ENCODE measurements at regions not wholly inside any gene's neighbourhood (a gene's known extent, or its start where the extent isn't known, plus 50 kb on each side); places are given as distances from the start of the nearest gene placed in this dataset.

DNA sequence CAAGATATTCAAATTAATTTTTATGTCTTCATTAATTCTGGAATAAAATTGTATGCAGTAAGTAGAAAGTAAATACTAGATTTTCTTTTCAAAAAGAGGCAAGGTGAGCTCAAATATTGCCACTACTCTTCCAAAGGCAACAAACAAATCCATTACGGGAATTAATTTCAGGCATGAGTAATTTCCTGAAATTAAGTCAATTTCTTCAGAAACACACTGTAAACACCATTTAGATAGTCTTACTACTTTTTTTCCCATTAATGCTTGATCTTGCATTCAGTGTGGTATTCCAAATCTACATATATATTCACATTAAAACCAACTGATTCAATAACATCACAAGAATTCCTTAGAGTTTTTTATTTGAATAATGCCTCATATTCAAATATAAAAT lies 1274.0 kb upstream of the CRIM1 start:
- in situ Hi-C loops (cut with HindIII; ENCODE audit: low pct_ligation_motif_present, low pct_unique_long_range_greater_than_20kb, low sequenced_read_pairs), result no loop called here
- no peak for DNase-seq

DNA sequence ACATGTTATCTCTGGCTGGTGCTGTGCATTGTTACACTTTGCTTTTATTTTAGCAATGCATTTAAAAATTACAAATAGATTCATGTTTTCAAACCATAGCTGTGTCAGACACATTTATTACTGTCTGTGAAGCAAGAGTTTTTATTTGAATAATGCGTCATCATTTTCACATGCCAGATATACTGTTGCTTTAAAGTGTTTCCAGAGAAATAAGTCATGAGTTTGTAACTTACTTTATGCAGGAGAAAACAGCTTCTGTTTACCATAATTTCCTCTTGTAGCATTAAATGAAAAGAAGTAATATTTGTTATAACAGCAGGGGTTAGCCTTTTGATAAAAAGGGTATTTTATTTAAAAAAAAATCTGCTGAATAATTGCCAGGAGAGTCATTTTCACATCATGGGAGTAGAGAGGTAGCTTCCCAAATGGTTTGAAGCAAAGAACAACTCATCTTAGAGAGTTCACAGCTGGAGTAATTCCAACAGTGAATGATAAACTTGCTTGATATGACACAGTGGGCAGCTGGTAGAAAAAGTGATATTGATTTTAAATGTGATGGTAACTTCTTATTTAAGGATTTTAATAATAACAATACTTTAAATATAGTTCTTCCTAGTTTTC lies 1274.5 kb upstream of the CRIM1 start:
- in situ Hi-C loops (cut with HindIII; ENCODE audit: low pct_ligation_motif_present, low pct_unique_long_range_greater_than_20kb, low sequenced_read_pairs), result no loop called here
- no peak for DNase-seq

DNA sequence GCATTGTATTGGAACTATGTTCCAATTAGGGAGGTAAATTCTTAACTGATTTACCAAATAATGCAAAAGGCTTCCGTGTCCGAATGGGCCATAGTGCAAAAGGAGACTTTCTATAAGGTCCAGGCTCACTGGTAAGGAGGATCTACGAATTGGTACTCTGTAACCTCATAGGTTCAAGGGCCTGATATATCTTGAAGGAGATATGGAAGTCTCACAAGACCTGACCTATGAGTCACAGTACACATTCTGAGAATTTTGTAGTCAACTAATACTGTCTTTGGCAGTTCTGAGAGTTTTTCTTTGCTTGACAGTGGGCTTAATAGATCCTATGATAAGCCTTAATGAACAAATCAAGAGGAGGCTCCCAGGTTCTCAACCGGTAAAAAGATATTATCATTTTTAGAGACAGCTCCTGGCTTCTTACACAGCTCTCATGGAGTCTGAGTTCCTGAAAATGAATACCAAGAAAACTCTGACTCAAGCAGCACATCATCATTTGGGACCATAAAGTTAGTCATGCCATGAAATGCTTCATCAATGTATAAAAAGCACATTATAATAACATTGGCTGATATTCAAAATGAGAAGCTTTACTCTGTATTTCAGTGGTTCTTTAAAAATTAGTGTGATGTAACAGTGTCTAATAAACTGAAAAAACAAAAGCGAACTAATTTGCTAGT lies 1275.2 kb upstream of the CRIM1 start:
- peak; percentile 13 for DNase-seq
- in situ Hi-C loops (cut with HindIII; ENCODE audit: low pct_ligation_motif_present, low pct_unique_long_range_greater_than_20kb, low sequenced_read_pairs), result no loop called here

DNA sequence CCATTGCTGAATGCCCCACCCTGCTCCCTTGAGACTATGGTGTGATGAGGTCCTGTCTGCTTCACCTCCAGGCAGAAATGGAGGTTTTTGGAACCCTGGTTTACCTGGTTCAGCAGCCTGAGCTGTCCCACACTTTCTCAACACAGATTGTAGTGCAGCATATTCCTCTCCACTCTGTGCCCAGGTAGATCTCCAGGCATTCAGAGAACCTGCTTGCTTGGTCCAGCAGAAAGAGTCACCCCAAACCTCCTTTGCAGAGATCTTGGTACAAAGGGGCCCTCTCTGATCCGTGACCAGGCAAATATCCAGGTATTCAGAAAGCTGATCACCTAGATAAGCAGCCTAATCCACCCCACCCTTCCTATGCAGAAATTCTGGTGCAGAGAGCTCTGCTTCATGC lies 1288.2 kb upstream of the CRIM1 start:
- in situ Hi-C loops (cut with HindIII; ENCODE audit: low pct_ligation_motif_present, low pct_unique_long_range_greater_than_20kb, low sequenced_read_pairs), result no loop called here
- DNase-seq, result no peak

DNA sequence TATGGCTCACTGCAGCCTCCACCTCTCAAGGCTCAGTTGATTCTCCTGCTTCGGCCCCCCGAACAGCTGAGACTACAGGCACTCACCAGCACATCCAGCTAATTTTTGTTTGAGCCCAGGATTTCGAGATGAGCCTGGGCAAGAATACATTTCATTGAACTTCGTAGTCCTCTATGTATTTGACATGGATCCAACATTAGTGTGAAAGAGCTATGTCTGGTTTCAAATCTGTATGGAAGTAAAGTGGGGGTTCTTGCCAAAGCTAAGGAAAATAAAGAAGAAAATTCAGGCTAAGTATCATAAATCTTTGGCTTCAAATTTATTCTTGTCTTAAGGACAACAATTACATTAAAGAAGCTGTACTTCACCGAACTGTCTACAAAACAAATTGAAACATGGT lies 1291.7 kb upstream of the CRIM1 start:
- DNase-seq, result no peak
- in situ Hi-C loops (cut with HindIII; ENCODE audit: low pct_ligation_motif_present, low pct_unique_long_range_greater_than_20kb, low sequenced_read_pairs), result no loop called here

DNA sequence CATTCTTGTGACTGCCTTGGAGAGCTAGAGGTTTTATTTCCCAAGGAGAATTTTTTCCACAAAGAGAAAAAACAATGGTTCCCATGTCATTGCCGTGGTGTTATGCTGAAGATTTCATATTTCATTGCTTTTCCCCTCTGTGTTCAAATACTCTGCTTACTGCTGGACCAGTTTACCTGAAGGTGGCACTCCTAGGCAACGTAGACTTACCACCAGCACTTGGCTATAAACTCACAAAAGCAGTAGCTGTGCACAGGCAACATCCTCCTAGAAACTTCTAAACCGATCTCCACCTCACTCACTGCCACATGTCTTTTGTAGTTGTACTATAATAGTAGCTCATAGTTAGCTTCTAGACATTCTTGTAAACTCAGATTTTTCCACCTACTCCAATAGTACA lies 1319.7 kb upstream of the CRIM1 start:
- peak; percentile 19 for DNase-seq
- in situ Hi-C loops (cut with HindIII; ENCODE audit: low pct_ligation_motif_present, low pct_unique_long_range_greater_than_20kb, low sequenced_read_pairs), result no loop called here

DNA sequence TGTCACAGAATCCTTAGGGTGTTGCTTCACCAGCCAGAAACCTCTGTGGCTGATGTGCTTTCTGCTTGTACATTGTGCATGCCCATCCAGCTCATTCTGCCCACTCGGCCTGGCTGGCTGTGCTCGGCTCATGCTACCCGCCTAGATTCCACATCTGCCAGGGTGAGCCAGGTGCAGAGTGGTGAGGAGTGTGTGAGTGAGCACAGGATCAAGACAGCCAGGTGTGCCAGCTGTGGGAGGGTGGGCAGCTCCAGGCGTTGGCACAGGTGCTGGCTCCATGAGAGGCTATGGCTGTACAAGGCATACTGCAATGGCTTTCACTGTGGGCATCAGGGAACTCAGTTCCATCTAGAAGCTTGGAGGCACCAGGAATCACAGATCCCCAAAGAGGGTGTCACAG lies 1321.8 kb upstream of the CRIM1 start:
- no peak for DNase-seq
- in situ Hi-C loops (cut with HindIII; ENCODE audit: low pct_ligation_motif_present, low pct_unique_long_range_greater_than_20kb, low sequenced_read_pairs), result no loop called here

DNA sequence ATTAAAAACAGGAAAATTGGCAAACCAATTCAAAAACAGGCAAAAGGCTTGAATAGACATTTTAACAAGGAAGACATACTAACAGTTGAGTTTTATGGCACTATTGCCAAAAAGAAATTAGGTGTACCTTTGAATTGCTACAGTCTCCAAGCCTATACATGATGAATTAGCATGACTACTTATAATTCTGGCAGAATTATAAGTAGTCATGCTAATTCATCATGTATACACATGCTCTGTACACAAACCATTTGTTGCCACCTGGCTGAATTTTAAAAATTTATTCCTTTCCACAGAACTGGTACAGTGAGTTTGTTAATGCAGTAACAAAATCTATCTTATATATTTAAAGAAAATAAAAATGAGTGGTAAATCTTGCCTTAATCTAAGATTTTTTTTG lies 1332.0 kb upstream of the CRIM1 start:
- DNase-seq, result no peak
- in situ Hi-C loops (cut with HindIII; ENCODE audit: low pct_ligation_motif_present, low pct_unique_long_range_greater_than_20kb, low sequenced_read_pairs), result no loop called here

DNA sequence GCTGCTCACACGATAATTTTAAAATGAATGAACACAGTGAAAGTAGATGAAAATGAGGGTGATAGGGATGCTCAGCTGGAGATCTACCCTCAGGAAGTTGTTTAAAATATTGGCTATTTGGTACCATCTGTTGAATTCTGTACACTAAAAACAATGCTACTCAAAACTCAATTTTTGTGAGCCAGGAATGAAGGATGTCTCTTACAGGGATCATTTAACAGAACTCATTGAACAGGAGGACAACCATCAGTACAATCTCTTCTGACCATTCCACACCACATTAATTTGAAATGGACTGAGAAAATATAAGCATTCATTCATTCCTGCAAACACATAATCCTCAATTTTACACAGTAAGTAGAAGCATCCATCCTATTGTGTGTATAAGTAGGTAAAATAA lies 1355.1 kb upstream of the CRIM1 start:
- DNase-seq, result no peak
- in situ Hi-C loops (cut with HindIII; ENCODE audit: low pct_ligation_motif_present, low pct_unique_long_range_greater_than_20kb, low sequenced_read_pairs), result no loop called here

DNA sequence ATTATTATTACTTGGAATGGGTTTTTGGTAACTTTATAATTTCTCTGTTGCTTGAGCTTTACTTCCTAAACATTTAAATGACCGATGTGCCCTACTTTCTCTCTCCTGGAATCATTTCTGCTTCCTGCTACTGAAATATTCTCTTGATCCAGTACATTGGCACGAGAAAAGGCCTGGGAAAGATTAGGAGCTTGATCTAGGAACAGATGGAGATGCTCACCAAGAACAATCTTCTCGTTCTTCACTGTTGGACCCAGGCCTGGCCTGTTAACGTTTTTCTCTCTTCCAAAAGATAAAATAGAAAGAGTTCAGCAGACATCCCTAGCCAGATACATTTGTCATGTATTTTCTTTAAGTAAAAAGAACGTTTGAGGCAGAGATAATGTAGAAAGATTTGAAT lies 1356.8 kb upstream of the CRIM1 start:
- no peak for DNase-seq
- in situ Hi-C loops (cut with HindIII; ENCODE audit: low pct_ligation_motif_present, low pct_unique_long_range_greater_than_20kb, low sequenced_read_pairs), result no loop called here

DNA sequence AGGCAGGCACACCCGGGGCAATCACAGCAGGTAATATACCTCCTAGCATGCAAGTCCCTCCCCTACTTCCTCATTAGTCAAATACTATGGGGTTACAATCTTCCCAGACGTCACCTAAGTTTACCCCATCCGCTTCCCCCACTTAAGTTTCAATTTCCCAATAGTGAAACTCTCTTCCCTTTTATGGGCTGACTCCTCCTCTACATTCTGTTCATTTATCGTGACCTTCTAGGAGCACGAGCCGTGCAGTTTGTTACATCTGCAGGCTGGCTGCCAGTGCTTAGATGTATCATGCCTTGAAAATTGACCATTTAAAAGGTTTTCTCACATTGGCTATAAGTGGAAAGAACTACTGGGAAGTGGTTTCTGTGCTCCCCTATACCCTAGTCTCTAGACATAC lies 1357.8 kb upstream of the CRIM1 start:
- DNase-seq, result no peak
- in situ Hi-C loops (cut with HindIII; ENCODE audit: low pct_ligation_motif_present, low pct_unique_long_range_greater_than_20kb, low sequenced_read_pairs), result no loop called here

DNA sequence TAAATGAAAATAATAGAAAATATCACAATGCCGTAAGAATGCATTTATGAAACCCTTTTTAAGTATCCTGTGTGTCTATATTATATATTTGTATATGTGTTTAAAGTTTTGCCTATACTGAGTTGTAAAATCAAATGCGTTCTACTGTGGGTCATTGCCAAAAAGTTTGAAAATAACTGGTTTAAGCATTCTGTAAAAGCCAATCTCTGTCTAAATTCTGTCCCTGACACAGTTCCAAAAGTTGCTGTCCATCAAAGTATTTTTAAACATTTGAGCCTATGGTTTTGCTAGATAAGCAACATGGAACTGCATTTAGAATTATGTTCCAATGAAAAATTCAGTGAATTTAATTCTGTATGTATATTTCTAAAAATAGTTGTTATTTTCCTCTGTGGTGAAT lies 1360.4 kb upstream of the CRIM1 start:
- in situ Hi-C loops (cut with HindIII; ENCODE audit: low pct_ligation_motif_present, low pct_unique_long_range_greater_than_20kb, low sequenced_read_pairs), result no loop called here
- no peak for DNase-seq

DNA sequence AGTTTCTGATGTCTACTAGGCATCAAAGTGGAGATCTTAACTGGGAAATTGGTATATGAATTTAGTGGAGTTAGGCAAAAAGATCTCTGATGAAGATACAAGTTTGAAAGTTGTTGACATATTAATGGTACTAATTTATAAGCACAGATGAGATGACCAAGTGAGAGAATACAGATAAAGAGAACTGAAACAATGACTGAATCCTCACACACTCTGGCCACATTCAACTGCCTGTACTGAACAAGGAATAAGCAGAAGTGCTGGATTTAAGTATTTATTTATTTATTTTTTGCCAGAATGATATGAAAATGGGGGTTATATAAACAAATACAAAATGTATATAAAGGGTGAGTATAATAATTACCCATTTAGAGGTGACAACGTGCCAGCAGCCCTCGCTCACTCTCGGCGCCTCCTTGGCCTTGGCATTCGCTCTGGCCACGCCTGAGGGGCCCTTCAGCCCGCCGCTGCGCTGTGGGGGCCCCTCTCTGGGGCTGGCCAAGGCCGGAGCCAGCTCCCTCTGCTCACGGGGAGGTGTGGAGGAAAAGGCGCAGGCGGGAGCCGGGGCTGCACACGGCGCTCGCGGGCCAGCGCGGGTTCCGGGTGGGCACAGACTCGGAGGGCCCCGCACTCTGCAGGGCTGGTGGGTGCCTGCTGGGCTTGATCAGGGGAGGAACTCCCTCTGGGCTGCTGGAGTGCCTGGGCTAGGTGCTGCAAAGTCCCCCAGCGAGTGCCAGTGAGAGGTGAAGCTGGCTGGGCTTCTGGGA lies 1363.9 kb upstream of the CRIM1 start:
- in situ Hi-C loops (cut with HindIII; ENCODE audit: low pct_ligation_motif_present, low pct_unique_long_range_greater_than_20kb, low sequenced_read_pairs), result no loop called here

DNA sequence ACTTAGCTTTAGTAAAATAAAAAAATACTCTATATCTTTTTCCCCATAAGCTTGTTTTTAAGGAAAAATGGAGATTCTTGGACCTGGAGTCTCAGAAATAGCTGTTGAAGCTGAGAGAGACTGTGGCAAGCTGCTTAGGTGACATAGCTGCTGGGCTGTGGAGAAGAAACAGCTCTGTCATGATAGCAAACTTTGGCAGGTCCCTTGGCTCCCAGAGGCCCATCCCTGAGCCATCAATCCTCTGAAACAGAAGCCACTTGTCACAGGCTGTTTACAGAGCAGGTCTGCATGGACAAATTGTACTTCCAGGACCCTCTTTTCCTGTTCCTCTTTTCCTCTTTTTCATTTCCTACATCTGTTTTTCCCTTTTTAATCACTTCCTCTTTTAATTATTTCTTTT lies 1370.1 kb upstream of the CRIM1 start:
- in situ Hi-C loops (cut with HindIII; ENCODE audit: low pct_ligation_motif_present, low pct_unique_long_range_greater_than_20kb, low sequenced_read_pairs), result no loop called here
- DNase-seq, result no peak

More for the DNA sequence above, 1363.9 kb upstream of the CRIM1 start:
- no peak for DNase-seq

DNA sequence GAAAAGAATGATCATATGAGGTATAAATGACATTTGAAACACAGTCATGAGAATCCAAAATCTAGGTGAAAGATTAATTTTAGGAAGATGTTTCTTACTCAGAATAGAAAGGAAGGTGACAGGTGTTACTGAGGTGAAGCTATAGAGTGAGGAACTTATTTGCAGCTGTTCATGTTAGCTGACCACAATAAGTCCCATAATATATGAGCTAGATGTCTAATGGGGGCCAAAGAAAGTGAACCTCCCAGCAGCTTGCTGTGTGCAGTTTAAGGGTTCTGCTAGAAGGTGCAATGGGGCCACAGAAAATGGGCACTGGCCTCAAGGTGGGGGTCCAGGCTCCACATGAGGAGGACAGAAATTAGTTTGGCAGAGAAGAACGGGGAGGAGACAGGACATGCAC lies 1374.9 kb upstream of the CRIM1 start:
- no peak for DNase-seq
- in situ Hi-C loops (cut with HindIII; ENCODE audit: low pct_ligation_motif_present, low pct_unique_long_range_greater_than_20kb, low sequenced_read_pairs), result no loop called here

DNA sequence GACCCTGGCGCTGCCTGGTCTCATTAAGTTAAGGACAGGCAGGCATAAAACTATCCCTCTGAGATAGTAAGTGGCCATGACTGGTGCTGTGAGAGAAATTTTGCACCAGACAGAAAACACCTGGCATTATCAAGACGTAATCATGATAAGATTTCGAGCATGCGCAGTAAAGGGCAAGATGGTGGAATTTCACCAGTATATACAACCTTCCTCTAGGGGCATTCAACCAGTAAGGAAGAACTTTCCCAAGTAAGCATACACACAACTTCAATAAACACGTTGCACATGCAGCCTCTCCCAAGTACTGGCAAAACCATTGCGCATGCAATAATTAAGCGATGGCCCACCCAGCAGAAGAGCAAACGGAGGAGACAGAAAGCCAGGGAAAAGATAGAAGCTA lies 1376.4 kb upstream of the CRIM1 start:
- in situ Hi-C loops (cut with HindIII; ENCODE audit: low pct_ligation_motif_present, low pct_unique_long_range_greater_than_20kb, low sequenced_read_pairs), result no loop called here
- DNase-seq, result no peak

DNA sequence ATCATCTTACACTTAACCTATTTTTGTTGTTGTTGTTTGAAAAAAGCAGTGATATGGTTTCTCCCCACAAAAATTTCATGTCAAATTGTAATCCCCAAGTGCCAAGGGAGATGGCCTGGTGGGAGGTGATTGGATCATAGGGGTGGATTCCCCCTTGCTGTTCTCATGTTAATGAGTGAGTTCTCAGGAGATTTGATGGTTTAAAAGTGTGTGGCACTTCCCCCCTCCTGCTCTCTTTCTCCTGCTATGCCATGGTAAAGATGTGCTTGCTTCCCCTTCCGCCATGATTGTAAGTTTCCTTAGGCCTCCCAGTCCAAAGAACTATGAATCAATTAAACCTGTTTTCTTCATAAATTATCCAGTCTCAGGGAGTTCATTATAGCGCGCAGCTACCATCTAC lies 1362.7 kb upstream of the FAM98A start:
- in situ Hi-C loops (cut with HindIII; ENCODE audit: low pct_ligation_motif_present, low pct_unique_long_range_greater_than_20kb, low sequenced_read_pairs), result no loop called here
- DNase-seq, result no peak

DNA sequence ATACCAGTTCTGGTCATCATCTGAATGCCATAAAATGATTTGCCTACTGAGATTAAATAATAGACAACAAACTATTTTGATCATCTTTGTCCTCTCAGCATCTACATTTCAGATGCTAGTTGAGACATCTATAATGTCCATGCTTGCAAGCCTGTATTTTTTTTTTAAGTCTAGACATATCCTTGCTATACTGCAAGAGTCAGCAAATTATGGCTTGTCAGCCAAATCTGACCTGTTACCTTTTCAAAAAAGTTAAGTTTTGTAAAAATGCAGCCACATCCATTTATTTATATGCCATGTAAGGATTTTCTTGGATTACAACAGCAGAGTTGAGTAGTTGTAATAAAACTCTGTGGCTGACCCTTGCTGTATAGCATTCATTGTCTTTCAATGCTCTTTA lies 1355.7 kb upstream of the FAM98A start:
- in situ Hi-C loops (cut with HindIII; ENCODE audit: low pct_ligation_motif_present, low pct_unique_long_range_greater_than_20kb, low sequenced_read_pairs), result no loop called here
- no peak for DNase-seq

DNA sequence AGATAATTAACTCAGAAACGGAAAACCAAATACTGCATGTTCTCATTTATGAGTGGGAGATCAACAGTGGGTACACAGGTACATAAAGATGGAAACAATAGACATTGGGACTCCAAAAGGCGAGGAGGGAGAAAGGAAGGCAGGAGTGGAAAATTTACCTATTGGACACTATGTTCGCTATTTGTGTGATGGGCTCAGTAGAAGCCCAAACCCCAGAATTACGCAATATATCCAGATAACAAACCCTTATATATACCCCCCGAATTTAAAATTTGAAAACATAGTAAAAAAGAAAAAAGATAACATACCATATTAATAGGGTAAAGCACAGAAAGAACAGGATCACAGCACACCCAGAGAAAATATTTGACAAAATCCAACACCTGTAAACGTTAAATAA lies 1351.7 kb upstream of the FAM98A start:
- in situ Hi-C loops (cut with HindIII; ENCODE audit: low pct_ligation_motif_present, low pct_unique_long_range_greater_than_20kb, low sequenced_read_pairs), result no loop called here
- no peak for DNase-seq

DNA sequence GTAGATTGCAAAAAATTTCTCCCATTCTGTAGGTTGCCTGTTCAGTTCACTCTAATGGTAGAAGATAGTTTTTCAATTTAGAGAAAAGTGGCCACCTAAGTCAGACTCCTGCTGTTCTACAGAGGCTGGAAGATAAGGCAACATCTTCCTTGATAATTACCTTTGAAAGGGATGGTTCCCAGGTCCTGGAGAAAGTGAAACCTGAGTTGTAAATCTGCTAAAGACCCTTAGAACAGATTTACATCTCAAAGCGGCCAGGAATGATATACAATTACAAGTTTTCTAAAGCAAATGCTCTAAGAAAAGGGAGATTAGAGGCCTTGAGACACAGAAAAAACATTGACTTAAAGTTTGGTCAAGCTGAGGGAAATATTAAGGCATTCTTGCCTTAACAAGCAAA lies 1350.2 kb upstream of the FAM98A start:
- no peak for DNase-seq
- in situ Hi-C loops (cut with HindIII; ENCODE audit: low pct_ligation_motif_present, low pct_unique_long_range_greater_than_20kb, low sequenced_read_pairs), result no loop called here
